ENCODE measurements at regions not wholly inside any gene's neighbourhood (a gene's known extent, or its start where the extent isn't known, plus 50 kb on each side); places are given as distances from the start of the nearest gene placed in this dataset.
"Not testable (repeated sequence)": the region's sequence is repeated elsewhere in the genome, so short reads cannot be mapped to it uniquely, and the experiment has no call there.

GRCh38 chr6:14386668-14387067, 269.1 kb downstream of the CD83 start:
- no TSS peak for BruUV-seq (replicated peaks)
- Histone ChIP-seq H3K27ac (ENCODE audit: low read length) (no peak overlapping the region), H3K4me3 (ENCODE audit: low read depth in 2 of 2, low read length in 2 of 2) (no peak overlapping the region), H3K4me1 (ENCODE audit: control insufficient read depth, insufficient read depth, low read length) (no peaks in the 10 kb centered on the region), H3K27me3 (ENCODE audit: control insufficient read depth, insufficient read depth, low read length) (no peaks in the 10 kb centered on the region), H3K36me3 (ENCODE audit: control insufficient read depth, insufficient read depth, low read length) (no peaks in the 10 kb centered on the region), H3K9me3 (ENCODE audit: control insufficient read depth, insufficient read depth, low read depth, low read length) (no peaks in the 10 kb centered on the region)
- TF ChIP-seq POLR2AphosphoS5 (IDR thresholded peaks at IDR 0.05; ENCODE audit: low read depth, low read length): no peak
- no peak for TF ChIP-seq TCF7L2 (IDR thresholded peaks at IDR 0.05; ENCODE audit: low read depth, low read length)
- DNase-seq (ENCODE audit: low read depth, low spot score) (no peak), ATAC-seq (no peak)
- ChIA-PET POLR2A (no interaction called here), CTCF (no interaction called here)
- in situ Hi-C loops (cut with HindIII; ENCODE audit: low pct_unique_long_range_greater_than_20kb, low sequenced_read_pairs): no loop called here
- intact Hi-C loops (cut with micrococcal nuclease; ENCODE audit: unreplicated experiment): no loop called here

- Histone ChIP-seq H3K27me3 (ENCODE audit: control insufficient read depth, insufficient read depth, low read length) (no peaks in the 10 kb centered on the region), H3K36me3 (ENCODE audit: control insufficient read depth, insufficient read depth, low read length) (no peaks in the 10 kb centered on the region), H3K4me1 (ENCODE audit: control insufficient read depth, insufficient read depth, low read length) (no peaks in the 10 kb centered on the region), H3K27ac (ENCODE audit: low read length) (no peak overlapping the region), H3K4me3 (ENCODE audit: low read depth in 2 of 2, low read length in 2 of 2) (no peak overlapping the region), H3K9me3 (ENCODE audit: control insufficient read depth, insufficient read depth, low read depth, low read length) (no peaks in the 10 kb centered on the region)
- POLR2A ChIA-PET: no interaction called here
- DNase-seq (ENCODE audit: low read depth, low spot score): no peak
- BruUV-seq (replicated peaks): no TSS peak
- intact Hi-C loops (cut with micrococcal nuclease; ENCODE audit: unreplicated experiment) (no loop called here), in situ Hi-C loops (cut with HindIII; ENCODE audit: low pct_unique_long_range_greater_than_20kb, low sequenced_read_pairs) (no loop called here)
- no peak for ATAC-seq
- CTCF ChIA-PET: no interaction called here
- TF ChIP-seq POLR2AphosphoS5 (IDR thresholded peaks at IDR 0.05; ENCODE audit: low read depth, low read length) (no peak), CTCF (IDR thresholded peaks at IDR 0.05) (no peak), TCF7L2 (IDR thresholded peaks at IDR 0.05; ENCODE audit: low read depth, low read length) (no peak), SIN3A (IDR thresholded peaks at IDR 0.05; ENCODE audit: borderline replicate concordance, insufficient read depth, low read depth, low read length) (no peak), REST (IDR thresholded peaks at IDR 0.05; ENCODE audit: insufficient read depth in 1 of 2, low read depth in 2 of 2, low read length in 1 of 2) (no peak)
Measured at GRCh38 chr6:14388371-14388770, 270.8 kb downstream of the CD83 start.

GRCh38 chr6:14389776-14390175, 272.2 kb downstream of the CD83 start:
- CTCF ChIA-PET; H3K4me3 ChIP-seq (ENCODE audit: low read depth in 2 of 2, low read length in 2 of 2); POLR2A ChIA-PET; H3K9me3 ChIP-seq (ENCODE audit: control insufficient read depth, insufficient read depth, low read depth, low read length); H3K36me3 ChIP-seq (ENCODE audit: control insufficient read depth, insufficient read depth, low read length); DNase-seq (ENCODE audit: low read depth, low spot score); BruUV-seq (replicated peaks); H3K27me3 ChIP-seq (ENCODE audit: control insufficient read depth, insufficient read depth, low read length); H3K4me1 ChIP-seq (ENCODE audit: control insufficient read depth, insufficient read depth, low read length); H3K27ac ChIP-seq (ENCODE audit: low read length); ATAC-seq; in situ Hi-C loops (cut with HindIII; ENCODE audit: low pct_unique_long_range_greater_than_20kb, low sequenced_read_pairs); intact Hi-C loops (cut with micrococcal nuclease; ENCODE audit: unreplicated experiment): not testable (repeated sequence)
